K562 (cell line): ENCODE measurements at regions not wholly inside any gene's neighbourhood (a gene's known extent, or its start where the extent isn't known, plus 50 kb on each side); places are given as distances from the start of the nearest gene placed in this dataset.
"Not testable (repeated sequence)": the region's sequence is repeated elsewhere in the genome, so short reads cannot be mapped to it uniquely, and the experiment has no call there.

Source experiments
- CTCF ChIP-seq, 3 experiments: IDR thresholded peaks in 2 of 3; conservative IDR thresholded peaks in 1 of 3; 2 replicates each; pipeline ENCODE4 v1.5.1; 2011 to 2012; ENCODE audit warnings: low read length in 3 of 3, mild to moderate bottlenecking in 3 of 3, control low read depth in 2 of 3, improper control_type of control experiment in 1 of 3, inconsistent platforms in 1 of 3, low read depth in 1 of 3, mixed read lengths in 1 of 3, moderate library complexity in 1 of 3; ENCODE audit not compliant: insufficient read depth in 2 of 3
- RAD21 ChIP-seq, 2 experiments: fragments of 250-450 bp in 1 of 2; fragments of 450-650 bp in 1 of 2; sonication (Bioruptor Pico) in 1 of 2; formaldehyde crosslinking in 1 of 2; IDR thresholded peaks in 1 of 2; conservative IDR thresholded peaks in 1 of 2; 2 replicates each; pipeline versions ENCODE4 v1.4.0 to v1.8.0; 2020 to 2022; ENCODE audit warnings: mild to moderate bottlenecking in 2 of 2, moderate library complexity in 1 of 2
- SP1 ChIP-seq: sonication (generic); formaldehyde crosslinking; IDR thresholded peaks from 2 replicates; pipeline ENCODE4 v1.8.1; 2022; ENCODE audit warnings: mild to moderate bottlenecking, missing genetic modification reagents

GRCh38 chr1:145482214-145482860 lies 56.9 kb upstream of the NBPF20 start:
- not testable (repeated sequence) for TF ChIP-seq SP1; CTCF (IDR thresholded peaks at IDR 0.05 in 2 of 3, conservative IDR thresholded peaks at IDR 0.05 in 1 of 3; ENCODE audit: insufficient read depth in 2 of 3, low read depth in 1 of 3, low read length in 3 of 3); RAD21 (CRISPR knock-in tag; conservative IDR thresholded peaks at IDR 0.05 in 1 of 2, IDR thresholded peaks at IDR 0.05 in 1 of 2)
